Astrocyte of the cerebellum (primary cell): ENCODE measurements at regions not wholly inside any gene's neighbourhood (a gene's known extent, or its start where the extent isn't known, plus 50 kb on each side); places are given as distances from the start of the nearest gene placed in this dataset.

ENCODE experiments used
- DNase-seq: peaks from one replicate; pipeline ENCODE4 v3.0.0-alpha.2; 2011; ENCODE audit warnings: low read depth
- H3K4me3 ChIP-seq: 2 replicates; pipeline ENCODE4 v1.5.1; 2011; ENCODE audit warnings: mild to moderate bottlenecking, low read depth, low read length, moderate library complexity
- CTCF ChIP-seq: IDR thresholded peaks from 2 replicates; pipeline ENCODE4 v1.5.1; 2012; ENCODE audit warnings: low read length, low read depth, moderate library complexity, mild to moderate bottlenecking; ENCODE audit errors: missing control alignments
- in situ Hi-C: cut with HindIII; loops from 2 replicates; pipeline ENCODE4 v1.10.0; 2017; ENCODE audit warnings: low sequenced_read_pairs

- DNase-seq: no peak
- no peak overlapping the region for H3K4me3 ChIP-seq
- TF ChIP-seq CTCF: no peak
- in situ Hi-C loops: no loop called here
These were observed 53.3 kb upstream of the SYN3 start for GRCh38 chr22:33111491-33111890.

DNA sequence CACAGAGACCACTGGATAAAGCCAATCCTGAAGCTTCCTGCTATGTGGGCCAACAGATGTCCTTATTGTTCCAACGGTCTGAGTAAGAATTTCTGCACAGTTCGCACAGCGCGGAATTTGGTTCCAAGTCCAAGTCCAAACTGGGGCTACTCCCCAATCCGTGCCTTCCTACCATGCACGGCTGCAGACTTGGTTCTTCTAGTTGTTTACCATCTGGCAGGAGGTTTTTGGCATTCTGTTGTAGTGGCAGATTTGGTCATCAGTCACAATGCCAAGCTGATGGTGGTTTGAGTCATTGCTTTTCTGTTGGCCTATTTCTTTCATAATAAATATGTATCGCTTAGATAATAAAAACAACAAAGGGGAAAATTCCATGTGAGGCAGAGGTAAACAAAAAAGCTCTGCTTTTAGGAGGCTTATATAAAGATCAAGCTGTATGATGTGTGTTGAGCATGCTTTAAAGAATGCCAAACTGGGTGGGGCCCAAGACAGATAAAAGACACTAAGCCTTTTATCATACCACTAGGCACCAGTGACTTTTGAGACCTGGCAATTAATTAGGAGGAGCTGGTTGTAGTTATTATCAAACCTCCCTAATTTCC, 52.5 kb upstream of the SYN3 start:
- TF ChIP-seq CTCF: no peak
- in situ Hi-C loops: no loop called here
- DNase-seq: no peak
- H3K4me3 ChIP-seq: no peak overlapping the region

DNA sequence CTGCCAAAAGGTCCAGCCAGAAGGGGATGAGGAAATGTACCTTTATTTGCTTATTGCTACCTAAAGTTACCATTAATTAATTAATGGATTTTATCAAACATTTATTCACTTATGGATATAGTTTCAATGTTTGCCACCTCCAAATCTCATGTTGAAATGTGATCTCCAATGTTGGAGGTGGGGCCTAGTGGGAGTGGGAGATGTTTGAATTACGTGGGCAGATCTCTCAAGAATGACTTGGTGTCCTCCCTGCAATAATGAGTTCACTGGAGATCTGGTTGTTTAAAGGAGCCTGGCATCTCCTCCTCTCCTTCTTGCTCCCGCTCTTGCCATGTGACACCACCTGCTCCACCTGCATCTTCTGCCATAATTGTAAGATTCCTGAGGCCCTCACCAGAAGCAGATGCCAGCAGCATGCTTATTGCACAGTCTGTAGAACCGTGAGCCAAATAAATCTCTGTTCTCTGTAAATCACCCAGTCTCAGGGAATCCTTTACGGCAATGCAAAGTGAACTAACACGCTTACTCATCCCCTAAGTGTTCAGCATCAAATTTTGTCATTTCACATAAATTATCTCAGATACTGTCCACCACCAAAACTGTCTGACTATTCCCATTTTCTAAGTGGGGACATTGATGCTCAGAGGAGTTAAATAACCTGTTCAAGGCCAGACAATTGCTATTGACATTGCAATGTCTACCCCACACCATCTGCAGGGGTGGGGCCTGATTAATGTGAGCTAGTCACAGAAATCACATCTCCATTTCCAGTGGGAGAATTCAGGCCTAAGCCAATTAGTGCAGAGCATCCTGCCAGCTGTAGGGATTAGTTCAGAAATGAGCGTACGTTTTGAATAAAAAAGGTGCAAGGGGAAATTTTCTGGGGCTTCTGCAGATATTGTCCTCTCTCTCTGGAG, 51.6 kb upstream of the SYN3 start:
- H3K4me3 ChIP-seq: no peak overlapping the region
- no peak for DNase-seq
- in situ Hi-C loops: no loop called here
- no peak for TF ChIP-seq CTCF

- no peak overlapping the region for H3K4me3 ChIP-seq
- in situ Hi-C loops: no loop called here
- DNase-seq: no peak
- TF ChIP-seq CTCF: no peak
These were observed 49.9 kb upstream of the SYN3 start for GRCh38 chr22:33108037-33108436.
